ENCODE measurements at regions not wholly inside any gene's neighbourhood (a gene's known extent, or its start where the extent isn't known, plus 50 kb on each side); places are given as distances from the start of the nearest gene placed in this dataset.

DNA sequence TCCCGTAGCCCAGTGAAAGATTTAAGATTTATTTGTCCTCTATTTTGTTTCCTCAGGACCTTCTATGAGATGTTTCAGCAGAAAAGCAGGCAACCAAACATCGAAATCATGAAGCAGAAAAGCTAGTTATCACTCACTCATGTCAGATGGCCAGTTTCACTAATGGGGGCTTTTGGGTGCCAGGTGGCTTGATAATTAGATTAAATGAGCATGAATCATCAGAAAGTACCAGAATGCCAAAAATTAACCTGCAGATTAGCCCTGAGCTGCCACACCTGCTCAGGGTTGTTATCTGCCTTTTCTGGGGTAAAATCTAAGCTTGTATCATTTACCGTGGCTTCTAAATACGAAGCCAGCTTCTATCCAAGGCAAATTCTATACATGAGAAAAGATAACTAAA, 1017.5 kb downstream of the XPNPEP1 start:
- no peak for TF ChIP-seq EZH2 (IDR thresholded peaks at IDR 0.05; ENCODE audit: low read depth)
- TF ChIP-seq, protein P1, sequence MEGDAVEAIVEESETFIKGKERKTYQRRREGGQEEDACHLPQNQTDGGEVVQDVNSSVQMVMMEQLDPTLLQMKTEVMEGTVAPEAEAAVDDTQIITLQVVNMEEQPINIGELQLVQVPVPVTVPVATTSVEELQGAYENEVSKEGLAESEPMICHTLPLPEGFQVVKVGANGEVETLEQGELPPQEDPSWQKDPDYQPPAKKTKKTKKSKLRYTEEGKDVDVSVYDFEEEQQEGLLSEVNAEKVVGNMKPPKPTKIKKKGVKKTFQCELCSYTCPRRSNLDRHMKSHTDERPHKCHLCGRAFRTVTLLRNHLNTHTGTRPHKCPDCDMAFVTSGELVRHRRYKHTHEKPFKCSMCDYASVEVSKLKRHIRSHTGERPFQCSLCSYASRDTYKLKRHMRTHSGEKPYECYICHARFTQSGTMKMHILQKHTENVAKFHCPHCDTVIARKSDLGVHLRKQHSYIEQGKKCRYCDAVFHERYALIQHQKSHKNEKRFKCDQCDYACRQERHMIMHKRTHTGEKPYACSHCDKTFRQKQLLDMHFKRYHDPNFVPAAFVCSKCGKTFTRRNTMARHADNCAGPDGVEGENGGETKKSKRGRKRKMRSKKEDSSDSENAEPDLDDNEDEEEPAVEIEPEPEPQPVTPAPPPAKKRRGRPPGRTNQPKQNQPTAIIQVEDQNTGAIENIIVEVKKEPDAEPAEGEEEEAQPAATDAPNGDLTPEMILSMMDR (conservative IDR thresholded peaks at IDR 0.05) = no peak

Measured in PC-9 (cell line).